K562 (cell line): ENCODE measurements at regions not wholly inside any gene's neighbourhood (a gene's known extent, or its start where the extent isn't known, plus 50 kb on each side); places are given as distances from the start of the nearest gene placed in this dataset.
"Not testable (repeated sequence)": the region's sequence is repeated elsewhere in the genome, so short reads cannot be mapped to it uniquely, and the experiment has no call there.

ENCODE experiments used
- CCAR2 ChIP-seq: fragments of 200-400 bp; formaldehyde crosslinking; IDR thresholded peaks from 2 replicates; pipeline ENCODE4 v1.6.1; 2017; ENCODE audit warnings: mild to moderate bottlenecking, low read depth, low read length
- EP300 ChIP-seq: IDR thresholded peaks from 2 replicates; pipeline ENCODE4 v1.6.1; 2012; ENCODE audit warnings: low read length, improper control_type of control experiment
- HDAC8 ChIP-seq: fragments of 450-650 bp; IDR thresholded peaks from 2 replicates; pipeline ENCODE4 v1.6.1; 2016; ENCODE audit warnings: mild to moderate bottlenecking, missing genetic modification characterization, moderate library complexity, missing compliant biosample characterization
- HDGF ChIP-seq: fragments of 450-650 bp; IDR thresholded peaks from 2 replicates; pipeline ENCODE4 v1.6.1; 2016
- MAX ChIP-seq: sonication (generic); formaldehyde crosslinking; IDR thresholded peaks from 2 replicates; pipeline ENCODE4 v1.9.0; 2022; ENCODE audit warnings: mild to moderate bottlenecking, missing genetic modification reagents
- MYC ChIP-seq, 2 experiments: fragments of 250-450 bp in 1 of 2; sonication (Bioruptor Pico) in 1 of 2; IDR thresholded peaks; 2 replicates each; pipeline versions ENCODE4 v1.5.1 to v1.6.1; 2012 to 2021; ENCODE audit warnings: low read depth in 2 of 2, borderline replicate concordance in 1 of 2, improper control_type of control experiment in 1 of 2, low read length in 1 of 2, mild to moderate bottlenecking in 1 of 2, moderate library complexity in 1 of 2
- NFE2 ChIP-seq: IDR thresholded peaks from 2 replicates; pipeline ENCODE4 v1.6.1; 2014; ENCODE audit warnings: antibody characterized with exemption, low read depth
- POLR2AphosphoS5 ChIP-seq: IDR thresholded peaks from 2 replicates; pipeline ENCODE4 v1.6.1; 2011; ENCODE audit warnings: mild to moderate bottlenecking, low read depth, low read length, moderate library complexity; ENCODE audit not compliant: control insufficient read depth, insufficient read depth
- TEAD4 ChIP-seq, 2 experiments: sonication (generic) in 1 of 2; formaldehyde crosslinking in 1 of 2; IDR thresholded peaks; 2 replicates each; pipeline versions ENCODE4 v1.6.1 to v1.8.0; 2012 to 2022; ENCODE audit warnings: borderline replicate concordance in 1 of 2, inconsistent platforms in 1 of 2, low read length in 1 of 2, mild to moderate bottlenecking in 1 of 2, missing genetic modification reagents in 1 of 2
- TF ChIP-seq, protein P1 (sequence below), 3 experiments: IDR thresholded peaks in 2 of 3; conservative IDR thresholded peaks in 1 of 3; 2 replicates each; pipeline ENCODE4 v1.5.1; 2011 to 2012; ENCODE audit warnings: low read length in 3 of 3, mild to moderate bottlenecking in 3 of 3, control low read depth in 2 of 3, improper control_type of control experiment in 1 of 3, inconsistent platforms in 1 of 3, low read depth in 1 of 3, mixed read lengths in 1 of 3, moderate library complexity in 1 of 3; ENCODE audit not compliant: insufficient read depth in 2 of 3

DNA sequence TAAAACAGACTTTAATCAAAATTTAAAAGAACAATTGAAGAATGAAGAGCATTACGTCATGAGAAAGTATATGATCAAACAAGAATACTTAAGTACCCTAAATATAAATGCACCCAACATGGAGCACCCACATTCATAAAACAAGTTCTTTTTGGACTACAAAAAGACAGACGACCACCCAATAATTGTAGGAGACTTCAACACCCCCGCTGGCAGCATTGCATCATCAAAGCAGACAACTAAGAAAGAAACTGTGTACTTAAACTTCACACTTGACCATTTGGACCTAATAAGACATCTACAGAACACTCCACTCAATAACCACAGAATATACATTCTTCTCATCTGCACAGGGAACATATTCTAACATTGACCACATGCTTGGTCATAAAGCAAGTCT lies 291.7 kb upstream of the ZNF322 start:
- not testable (repeated sequence) for TF ChIP-seq NFE2; HDGF; TEAD4 (IDR thresholded peaks at IDR 0.05; ENCODE audit: low read length); TEAD4 (CRISPR knock-in tag; IDR thresholded peaks at IDR 0.05; ENCODE audit: borderline replicate concordance); MYC (IDR thresholded peaks at IDR 0.05; ENCODE audit: low read depth, low read length); MYC (CRISPR knock-in tag; IDR thresholded peaks at IDR 0.05; ENCODE audit: borderline replicate concordance, low read depth); EP300; CCAR2; MAX (CRISPR knock-in tag); HDAC8; POLR2AphosphoS5
- TF ChIP-seq, protein P1, sequence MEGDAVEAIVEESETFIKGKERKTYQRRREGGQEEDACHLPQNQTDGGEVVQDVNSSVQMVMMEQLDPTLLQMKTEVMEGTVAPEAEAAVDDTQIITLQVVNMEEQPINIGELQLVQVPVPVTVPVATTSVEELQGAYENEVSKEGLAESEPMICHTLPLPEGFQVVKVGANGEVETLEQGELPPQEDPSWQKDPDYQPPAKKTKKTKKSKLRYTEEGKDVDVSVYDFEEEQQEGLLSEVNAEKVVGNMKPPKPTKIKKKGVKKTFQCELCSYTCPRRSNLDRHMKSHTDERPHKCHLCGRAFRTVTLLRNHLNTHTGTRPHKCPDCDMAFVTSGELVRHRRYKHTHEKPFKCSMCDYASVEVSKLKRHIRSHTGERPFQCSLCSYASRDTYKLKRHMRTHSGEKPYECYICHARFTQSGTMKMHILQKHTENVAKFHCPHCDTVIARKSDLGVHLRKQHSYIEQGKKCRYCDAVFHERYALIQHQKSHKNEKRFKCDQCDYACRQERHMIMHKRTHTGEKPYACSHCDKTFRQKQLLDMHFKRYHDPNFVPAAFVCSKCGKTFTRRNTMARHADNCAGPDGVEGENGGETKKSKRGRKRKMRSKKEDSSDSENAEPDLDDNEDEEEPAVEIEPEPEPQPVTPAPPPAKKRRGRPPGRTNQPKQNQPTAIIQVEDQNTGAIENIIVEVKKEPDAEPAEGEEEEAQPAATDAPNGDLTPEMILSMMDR (IDR thresholded peaks at IDR 0.05 in 2 of 3, conservative IDR thresholded peaks at IDR 0.05 in 1 of 3; ENCODE audit: insufficient read depth in 2 of 3, low read depth in 1 of 3, low read length in 3 of 3), result not testable (repeated sequence)
